AG10803 (cell line): ENCODE measurements at regions not wholly inside any gene's neighbourhood (a gene's known extent, or its start where the extent isn't known, plus 50 kb on each side); places are given as distances from the start of the nearest gene placed in this dataset.

Experiments used
- DNase-seq: peaks from one replicate; pipeline ENCODE4 v3.0.0; 2010; ENCODE audit warnings: low read depth
- H3K4me3 ChIP-seq: 2 replicates; pipeline ENCODE4 v1.5.1; 2011; ENCODE audit warnings: mild to moderate bottlenecking, low read length, control low read depth
- CTCF ChIP-seq: conservative IDR thresholded peaks from 2 replicates; pipeline ENCODE4 v1.5.1; 2011; ENCODE audit warnings: mild to moderate bottlenecking, low read length, control low read depth, inconsistent platforms

DNA sequence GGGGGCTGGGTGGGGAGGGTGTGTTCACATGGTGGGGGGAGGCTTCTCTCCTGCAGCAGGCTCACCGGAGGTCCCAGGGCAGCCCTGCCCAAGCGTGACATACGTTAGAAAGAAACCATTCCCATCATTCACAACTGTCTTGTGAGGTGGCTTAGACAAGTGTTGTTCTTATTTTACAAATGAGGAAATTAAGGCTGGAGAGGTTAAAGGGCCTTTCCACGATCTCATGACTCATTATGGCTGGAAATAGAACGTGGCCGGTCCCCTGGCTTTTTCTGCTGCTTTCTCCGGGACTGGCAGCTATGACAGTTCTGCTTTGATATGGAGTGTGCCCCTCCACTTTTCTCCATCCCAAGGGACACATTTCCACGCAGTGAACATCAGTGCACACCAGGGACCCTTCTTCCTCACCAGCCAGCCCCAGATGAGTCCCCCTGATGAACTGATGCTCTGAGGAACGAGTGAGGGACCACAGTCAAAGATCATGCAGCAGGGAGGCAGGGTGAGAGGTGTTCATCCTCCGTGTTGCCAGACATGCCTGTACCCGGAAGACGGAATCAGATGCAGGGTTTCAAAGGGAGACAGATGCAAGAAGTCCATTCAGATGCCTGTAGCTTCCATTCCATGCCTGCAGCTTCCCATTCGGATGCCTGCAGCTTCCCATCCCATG is 64.0 kb upstream of the ACSL1 start:
- TF ChIP-seq CTCF = no peak
- no peak for DNase-seq
- no peak overlapping the region for H3K4me3 ChIP-seq

DNA sequence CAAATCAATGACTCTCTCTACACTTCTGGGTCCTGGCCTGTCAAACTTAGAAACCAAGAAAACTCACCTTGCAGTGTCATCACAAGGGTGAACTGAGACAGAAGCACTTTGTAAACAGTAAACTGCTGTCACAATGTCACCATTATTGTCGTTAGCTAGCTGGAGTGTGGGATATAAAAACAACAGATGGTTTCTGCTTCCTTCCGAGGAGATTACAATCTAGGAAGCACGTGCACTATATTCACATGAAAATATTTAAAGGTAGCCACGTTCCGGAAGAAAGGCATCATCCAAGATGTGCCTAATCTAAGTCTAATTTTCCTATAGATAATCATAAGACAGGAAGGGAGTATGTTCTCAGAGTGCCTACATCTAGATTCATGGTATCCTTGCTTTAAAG is 64.7 kb upstream of the ACSL1 start:
- no peak overlapping the region for H3K4me3 ChIP-seq
- no peak for DNase-seq
- TF ChIP-seq CTCF = no peak

DNA sequence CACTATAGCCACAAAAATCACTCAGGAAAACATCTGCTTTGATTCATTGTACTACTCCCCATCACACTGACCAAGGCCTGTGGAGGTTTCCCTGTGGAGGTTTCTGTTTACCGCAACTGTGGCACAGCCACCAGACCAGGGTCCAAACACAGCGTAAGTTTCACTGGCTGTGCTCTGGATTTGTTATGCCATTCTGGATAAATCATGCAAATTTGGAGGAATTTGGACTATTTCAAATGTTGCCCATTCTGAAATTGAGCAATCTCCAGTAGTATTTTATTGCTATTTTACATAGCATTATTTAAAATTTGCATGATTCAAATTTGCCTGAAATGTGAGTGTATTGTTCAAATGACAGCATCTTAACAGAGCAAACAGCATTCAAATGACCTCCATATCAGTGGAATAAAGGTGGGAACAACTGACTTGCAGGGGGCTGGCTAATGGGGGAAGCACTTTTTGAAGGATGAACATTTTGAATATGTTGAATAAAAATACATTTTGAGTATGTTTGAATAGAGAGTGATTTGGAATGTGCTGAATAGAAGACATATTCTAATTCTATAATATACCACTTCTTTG is 66.1 kb upstream of the ACSL1 start:
- no peak for TF ChIP-seq CTCF
- DNase-seq = no peak
- H3K4me3 ChIP-seq = no peak overlapping the region

- TF ChIP-seq CTCF = no peak
- DNase-seq = no peak
- H3K4me3 ChIP-seq = no peak overlapping the region
Observed at GRCh38 chr4:184892999-184893398, 67.2 kb upstream of the ACSL1 start.

- no peak overlapping the region for H3K4me3 ChIP-seq
- TF ChIP-seq CTCF = no peak
- no peak for DNase-seq
Observed at GRCh38 chr4:184893801-184894571, 68.2 kb upstream of the ACSL1 start.

DNA sequence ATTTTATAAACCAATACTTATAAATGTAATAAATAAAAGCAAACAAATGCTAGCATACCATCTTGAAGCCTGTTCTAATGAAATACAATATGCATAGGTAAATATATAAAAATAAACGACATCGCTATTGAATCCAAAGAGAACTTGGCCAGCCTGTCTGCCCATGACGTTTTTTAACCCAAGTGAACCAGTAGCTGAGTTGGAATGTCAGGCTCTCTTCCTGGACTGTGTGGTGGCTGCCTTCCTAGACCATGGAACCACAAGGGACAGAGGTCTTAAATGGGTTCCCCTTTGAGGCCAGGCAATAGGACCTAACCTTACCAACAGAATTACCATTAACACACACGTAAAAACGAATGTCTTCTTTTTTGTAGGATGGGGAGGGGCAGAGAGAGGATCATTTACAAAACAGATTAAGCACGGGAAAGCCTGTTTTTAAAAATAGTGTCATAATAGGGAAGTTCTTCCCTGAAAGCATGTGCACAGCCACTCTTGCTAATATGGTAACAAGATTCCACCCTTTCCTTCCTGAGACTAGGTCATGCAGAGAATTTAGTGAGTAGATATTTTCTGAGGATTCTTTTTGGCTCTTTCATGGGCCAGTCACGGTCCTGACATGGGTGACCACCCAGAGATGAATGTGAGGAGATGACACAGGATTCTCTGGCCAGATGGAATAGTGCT is 69.4 kb upstream of the ACSL1 start:
- no peak for DNase-seq
- H3K4me3 ChIP-seq = no peak overlapping the region
- no peak for TF ChIP-seq CTCF
